H1 (cell line): ENCODE measurements at regions not wholly inside any gene's neighbourhood (a gene's known extent, or its start where the extent isn't known, plus 50 kb on each side); places are given as distances from the start of the nearest gene placed in this dataset.

Experiments used
- CTCF ChIA-PET: fragments of 300-600 bp; sonication (Branson Sonifier 250); formaldehyde crosslinking; loops from one replicate; lab custom pipeline; 2021; ENCODE audit not compliant: partially characterized antibody; lab: Charles Lee
- POLR2A ChIA-PET: fragments of 300-600 bp; sonication (Branson Sonifier 250); formaldehyde crosslinking; loops from one replicate; lab custom pipeline; 2021; ENCODE audit warnings: inconsistent platforms; ENCODE audit not compliant: partially characterized antibody; lab: Charles Lee
- DNase-seq, 2 experiments: peaks; one replicate each; pipeline versions ENCODE4 v3.0.0 to v3.0.0-alpha.2; 2010 to 2022; ENCODE audit warnings: low spot score in 2 of 2, low read depth in 1 of 2, mixed read lengths in 1 of 2
- FAIRE-seq: peaks from 2 replicates; lab custom pipeline; 2011; peaks lifted over from hg19 to GRCh38; lab: Jason Lieb, UNC
- H2AFZ ChIP-seq: 2 replicates; pipeline ENCODE4 v1.8.1; 2012; ENCODE audit warnings: low read length, inconsistent platforms
- H2AK5ac ChIP-seq: 2 replicates; pipeline ENCODE4 v1.6.1; 2013; ENCODE audit warnings: low read depth, low read length
- H2BK120ac ChIP-seq: replicated peaks from 2 replicates; pipeline ENCODE3; 2013; ENCODE audit warnings: low read depth, low read length, inconsistent platforms
- H2BK12ac ChIP-seq: 2 replicates; pipeline ENCODE4 v1.6.1; 2013; ENCODE audit warnings: low read depth, low read length
- H2BK15ac ChIP-seq: 2 replicates; pipeline ENCODE4 v1.6.1; 2013; ENCODE audit warnings: low read length
- H2BK20ac ChIP-seq: 2 replicates; pipeline ENCODE4 v1.6.1; 2013; ENCODE audit warnings: low read length
- H2BK5ac ChIP-seq: 2 replicates; pipeline ENCODE4 v1.6.1; 2013; ENCODE audit warnings: low read depth, low read length
- H3K14ac ChIP-seq: 2 replicates; pipeline ENCODE4 v1.6.1; 2013; ENCODE audit warnings: inconsistent platforms; ENCODE audit not compliant: insufficient read length
- H3K18ac ChIP-seq: 2 replicates; pipeline ENCODE4 v1.6.1; 2013; ENCODE audit warnings: low read length; ENCODE audit errors: extremely low read depth
- H3K23ac ChIP-seq: 2 replicates; pipeline ENCODE4 v1.6.1; 2013; ENCODE audit warnings: inconsistent platforms; ENCODE audit not compliant: insufficient read length
- H3K23me2 ChIP-seq: 2 replicates; pipeline ENCODE4 v1.6.1; 2013; ENCODE audit warnings: low read depth, low read length
- H3K27ac ChIP-seq: 2 replicates; pipeline ENCODE4 v1.6.1; 2011; ENCODE audit warnings: low read depth, low read length, inconsistent platforms
- H3K27me3 ChIP-seq, 4 experiments: replicated peaks in 1 of 4; 1 replicate in 1 of 4; 2 replicates in 3 of 4; pipeline versions ENCODE4 v1.6.1 to v1.8.1; 2011 to 2013; ENCODE audit warnings: low read length in 3 of 4, mild to moderate bottlenecking in 3 of 4, inconsistent platforms in 2 of 4, mixed read lengths in 2 of 4, moderate library complexity in 1 of 4; ENCODE audit not compliant: control insufficient read depth in 3 of 4, insufficient read depth in 3 of 4; ENCODE audit errors: extremely low read depth in 1 of 4
- H3K36me3 ChIP-seq, 4 experiments: 2 replicates each; pipeline versions ENCODE4 v1.6.1 to v1.8.1; 2011 to 2013; ENCODE audit warnings: mild to moderate bottlenecking in 4 of 4, low read length in 3 of 4, moderate library complexity in 2 of 4, control low read depth in 1 of 4, inconsistent platforms in 1 of 4; ENCODE audit not compliant: insufficient read depth in 4 of 4, control insufficient read depth in 2 of 4
- H3K4ac ChIP-seq: replicated peaks from 2 replicates; pipeline ENCODE3; 2013; ENCODE audit warnings: low read length, low read depth, mixed read lengths, inconsistent platforms; ENCODE audit not compliant: insufficient read length
- H3K4me1 ChIP-seq, 4 experiments: replicated peaks in 1 of 4; 1 replicate in 1 of 4; 2 replicates in 3 of 4; pipeline versions ENCODE4 v1.6.1 to v1.8.1; 2011 to 2013; ENCODE audit warnings: low read length in 3 of 4, inconsistent platforms in 2 of 4, mixed read lengths in 1 of 4; ENCODE audit not compliant: insufficient read depth in 4 of 4, control insufficient read depth in 3 of 4
- H3K4me2 ChIP-seq, 2 experiments: 2 replicates each; pipeline versions ENCODE4 v1.6.1 to v1.8.1; 2011 to 2013; ENCODE audit warnings: low read depth in 2 of 2, low read length in 2 of 2, control low read depth in 1 of 2, inconsistent platforms in 1 of 2, mild to moderate bottlenecking in 1 of 2; ENCODE audit not compliant: insufficient read depth in 1 of 2
- H3K4me3 ChIP-seq, 4 experiments: fragments of 200-600, 300-600 bp in 1 of 4; sonication (generic), shearing (Covaris generic), sonication (Bioruptor Twin) in 1 of 4; 2 replicates each; pipeline versions ENCODE4 v1.5.1 to v1.8.1; 2011 to 2016; ENCODE audit warnings: low read length in 4 of 4, low read depth in 3 of 4, control low read depth in 2 of 4, inconsistent platforms in 2 of 4, mild to moderate bottlenecking in 2 of 4, mixed read lengths in 1 of 4, moderate library complexity in 1 of 4; ENCODE audit not compliant: insufficient read depth in 2 of 4; ENCODE audit errors: extremely low read depth in 1 of 4
- H3K56ac ChIP-seq: replicated peaks from 2 replicates; pipeline ENCODE3; 2013; ENCODE audit warnings: low read depth, mild to moderate bottlenecking, mixed read lengths, low read length, inconsistent platforms; ENCODE audit not compliant: insufficient read length
- H3K79me1 ChIP-seq: 2 replicates; pipeline ENCODE4 v1.6.1; 2013; ENCODE audit warnings: low read depth, low read length, control low read depth
- H3K79me2 ChIP-seq, 2 experiments: 2 replicates each; pipeline versions ENCODE4 v1.6.1 to v1.8.1; 2012 to 2013; ENCODE audit warnings: low read length in 2 of 2, mild to moderate bottlenecking in 2 of 2, inconsistent platforms in 1 of 2; ENCODE audit not compliant: insufficient read depth in 2 of 2, control insufficient read depth in 1 of 2
- H3K9ac ChIP-seq, 4 experiments: replicated peaks in 1 of 4; 1 replicate in 1 of 4; 2 replicates in 3 of 4; pipeline versions ENCODE4 v1.6.1 to v1.8.1; 2011 to 2013; ENCODE audit warnings: low read depth in 3 of 4, low read length in 3 of 4, control low read depth in 2 of 4, mild to moderate bottlenecking in 2 of 4, moderate library complexity in 2 of 4, inconsistent platforms in 1 of 4; ENCODE audit errors: extremely low read depth in 1 of 4
- H3K9me3 ChIP-seq, 2 experiments: 2 replicates each; pipeline versions ENCODE4 v1.6.1 to v1.8.1; 2012 to 2013; ENCODE audit warnings: mild to moderate bottlenecking in 2 of 2, moderate library complexity in 2 of 2, control low read depth in 1 of 2, inconsistent platforms in 1 of 2, low read depth in 1 of 2, low read length in 1 of 2, mixed read lengths in 1 of 2; ENCODE audit not compliant: insufficient read depth in 2 of 2
- H4K20me1 ChIP-seq, 2 experiments: replicated peaks in 1 of 2; 2 replicates each; pipeline versions ENCODE3 to v1.8.1; 2011 to 2013; ENCODE audit warnings: inconsistent platforms in 2 of 2, low read length in 2 of 2, mild to moderate bottlenecking in 1 of 2; ENCODE audit not compliant: insufficient read depth in 2 of 2, control insufficient read depth in 1 of 2
- H4K5ac ChIP-seq: 2 replicates; pipeline ENCODE4 v1.6.1; 2013; ENCODE audit warnings: low read length, low read depth, mixed read lengths, inconsistent platforms; ENCODE audit not compliant: insufficient read length
- H4K8ac ChIP-seq: 2 replicates; pipeline ENCODE4 v1.8.0; 2013; ENCODE audit warnings: mild to moderate bottlenecking, moderate library complexity, low read length, inconsistent platforms; ENCODE audit not compliant: insufficient read depth; ENCODE audit errors: extremely low read depth
- H4K91ac ChIP-seq: replicated peaks from 2 replicates; pipeline ENCODE3; 2013; ENCODE audit warnings: low read length, mixed read lengths, inconsistent platforms; ENCODE audit not compliant: insufficient read length
- CBX5 ChIP-seq: fragments of 300-800, 300-1000 bp; sonication (generic); IDR thresholded peaks from 2 replicates; pipeline ENCODE4 v1.7.1; 2016; ENCODE audit warnings: antibody characterized with exemption, low read length, low read depth
- CREB1 ChIP-seq: IDR thresholded peaks from 2 replicates; pipeline ENCODE4 v1.6.1; 2012; ENCODE audit warnings: inconsistent platforms
- CTBP2 ChIP-seq: IDR thresholded peaks from 2 replicates; pipeline ENCODE4 v1.7.0; 2011; ENCODE audit warnings: borderline replicate concordance, mild to moderate bottlenecking, moderate library complexity, mixed read lengths, low read length; ENCODE audit not compliant: insufficient read depth, insufficient read length
- EP300 ChIP-seq, 2 experiments: IDR thresholded peaks; 1 replicate in 1 of 2; 2 replicates in 1 of 2; pipeline ENCODE4 v1.6.1; 2011 to 2012; ENCODE audit warnings: low read depth in 2 of 2, low read length in 2 of 2, mild to moderate bottlenecking in 2 of 2, borderline replicate concordance in 1 of 2, inconsistent platforms in 1 of 2, moderate library complexity in 1 of 2
- EZH2 ChIP-seq: fragments of 200-600 bp; sonication (generic); IDR thresholded peaks from 2 replicates; pipeline ENCODE4 v1.7.1; 2012; ENCODE audit warnings: low read depth, mild to moderate bottlenecking, moderate library complexity, low read length, inconsistent platforms; ENCODE audit not compliant: severe bottlenecking
- TAF1 ChIP-seq: IDR thresholded peaks from 2 replicates; pipeline ENCODE4 v1.6.1; 2011; ENCODE audit warnings: mild to moderate bottlenecking, low read depth, low read length
- YY1 ChIP-seq: IDR thresholded peaks from 2 replicates; pipeline ENCODE4 v1.6.1; 2011; ENCODE audit warnings: low read depth, mild to moderate bottlenecking, low read length
- WGBS, 2 experiments: shearing (Covaris generic) in 1 of 2; methylation state at CpG; one replicate each; pipeline versions ENCODE4 v1.1.6 to v1.1.7; 2013 to 2015; ENCODE audit warnings: low lambda C conversion rate in 2 of 2, mixed read lengths in 2 of 2, inconsistent platforms in 1 of 2, low coverage in 1 of 2, missing lambda C conversion rate in 1 of 2; ENCODE audit not compliant: insufficient replicate concordance in 2 of 2, insufficient coverage in 1 of 2, insufficient read length in 1 of 2; ENCODE audit errors: extremely low coverage in 1 of 2, missing lambda C conversion rate in 1 of 2; 5-methylcytosine and 5-hydroxymethylcytosine counted together
- TF ChIP-seq, protein P1 (sequence below): IDR thresholded peaks from 2 replicates; pipeline ENCODE4 v1.6.1; 2012; ENCODE audit warnings: low read length, inconsistent platforms

DNA sequence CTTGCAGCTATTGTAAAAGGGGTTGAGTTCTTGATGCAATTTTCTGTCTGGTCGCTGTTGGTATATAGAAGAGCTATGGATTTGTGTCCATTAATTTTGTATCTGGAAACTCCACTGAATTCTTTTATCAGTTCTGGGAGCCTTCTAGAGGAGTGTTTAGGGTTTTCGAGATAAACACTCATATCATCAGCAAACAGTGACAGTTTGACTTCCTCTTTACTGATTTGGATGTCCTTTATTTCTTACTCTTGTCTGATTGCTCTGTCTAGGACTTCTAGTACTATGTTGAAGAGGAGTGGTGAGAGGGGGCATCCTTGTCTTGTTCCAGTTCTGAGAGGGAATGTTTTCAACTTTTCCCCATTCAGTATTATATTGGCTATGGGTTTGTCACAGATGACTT lies 120.8 kb upstream of the SSTR4 start:
- H3K14ac ChIP-seq, result no peak overlapping the region
- no peaks in the 10 kb centered on the region for H3K27me3 ChIP-seq
- H3K27ac ChIP-seq, result no peak overlapping the region
- H2BK5ac ChIP-seq, result no peak overlapping the region
- H3K56ac ChIP-seq, result no peak overlapping the region
- DNase-seq, result no peak
- H2BK120ac ChIP-seq, result no peak overlapping the region
- no peaks in the 10 kb centered on the region; the same call in 1 of the 2 replicates for H3K23me2 ChIP-seq
- no peak overlapping the region for H3K23ac ChIP-seq
- H3K79me2 ChIP-seq, result no peaks in the 10 kb centered on the region
- WGBS, 2 experiments, result 83% methylated on average over 2 of the region's 2 CpGs; no CpG with 5 or more reads in 1 of the 2 experiments
- H2BK20ac ChIP-seq, result no peak overlapping the region
- ChIA-PET CTCF (interaction anchor here (0.6 to 1.2 kb wide), 2 partner anchors 11 to 13 kb away, joined by 3 read pairs; no protein-coding TSS in a partner anchor), POLR2A (no interaction called here)
- H4K5ac ChIP-seq, result no peak overlapping the region
- no peak for FAIRE-seq
- no peak overlapping the region for H2AK5ac ChIP-seq
- H3K79me1 ChIP-seq, result no peaks in the 10 kb centered on the region
- H3K4ac ChIP-seq, result no peak overlapping the region
- no peak overlapping the region for H4K8ac ChIP-seq
- H3K4me3 ChIP-seq, result no peak overlapping the region
- H2BK15ac ChIP-seq, result no peak overlapping the region
- no peak overlapping the region for H2BK12ac ChIP-seq
- no peak overlapping the region for H3K18ac ChIP-seq
- H4K20me1 ChIP-seq, result no peaks in the 10 kb centered on the region
- H2AFZ ChIP-seq, result no peak overlapping the region
- H3K9ac ChIP-seq, result no peak overlapping the region
- H3K36me3 ChIP-seq, result no peaks in the 10 kb centered on the region
- no peak for TF ChIP-seq CTBP2
- no peak for TF ChIP-seq EZH2
- TF ChIP-seq CBX5, result no peak
- TF ChIP-seq YY1, result no peak
- TF ChIP-seq, protein P1, sequence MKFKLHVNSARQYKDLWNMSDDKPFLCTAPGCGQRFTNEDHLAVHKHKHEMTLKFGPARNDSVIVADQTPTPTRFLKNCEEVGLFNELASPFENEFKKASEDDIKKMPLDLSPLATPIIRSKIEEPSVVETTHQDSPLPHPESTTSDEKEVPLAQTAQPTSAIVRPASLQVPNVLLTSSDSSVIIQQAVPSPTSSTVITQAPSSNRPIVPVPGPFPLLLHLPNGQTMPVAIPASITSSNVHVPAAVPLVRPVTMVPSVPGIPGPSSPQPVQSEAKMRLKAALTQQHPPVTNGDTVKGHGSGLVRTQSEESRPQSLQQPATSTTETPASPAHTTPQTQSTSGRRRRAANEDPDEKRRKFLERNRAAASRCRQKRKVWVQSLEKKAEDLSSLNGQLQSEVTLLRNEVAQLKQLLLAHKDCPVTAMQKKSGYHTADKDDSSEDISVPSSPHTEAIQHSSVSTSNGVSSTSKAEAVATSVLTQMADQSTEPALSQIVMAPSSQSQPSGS, result no peak
- no peak for TF ChIP-seq EP300 (IDR thresholded peaks at IDR 0.05; ENCODE audit: borderline replicate concordance in 1 of 2, low read depth in 2 of 2, low read length in 2 of 2)
- no peak for TF ChIP-seq CREB1
- TF ChIP-seq TAF1, result no peak
- TF ChIP-seq, all 59 proteins: peak for 0
- Histone ChIP-seq H3K9me3 (no peaks in the 10 kb centered on the region), H3K4me2 (no peak overlapping the region), H4K91ac (no peak overlapping the region), H3K4me1 (no peaks in the 10 kb centered on the region)
